NT2/D1 (cell line): ENCODE measurements at regions not wholly inside any gene's neighbourhood (a gene's known extent, or its start where the extent isn't known, plus 50 kb on each side); places are given as distances from the start of the nearest gene placed in this dataset.
"Not testable (repeated sequence)": the region's sequence is repeated elsewhere in the genome, so short reads cannot be mapped to it uniquely, and the experiment has no call there.

Source experiments
- DNase-seq: peaks from one replicate; pipeline ENCODE4 v3.0.0-alpha.2; 2011; ENCODE audit warnings: low read depth, low spot score
- H3K27me3 ChIP-seq: 2 replicates; pipeline ENCODE4 v1.6.0; 2011; ENCODE audit warnings: mild to moderate bottlenecking; ENCODE audit not compliant: insufficient read length, insufficient read depth
- H3K36me3 ChIP-seq: 2 replicates; pipeline ENCODE4 v1.6.1; 2011; ENCODE audit warnings: mild to moderate bottlenecking, low read length, mixed read lengths; ENCODE audit not compliant: insufficient read depth, insufficient read length
- H3K4me1 ChIP-seq: 2 replicates; pipeline ENCODE4 v1.5.1; 2011; ENCODE audit not compliant: insufficient read depth, insufficient read length
- H3K4me3 ChIP-seq: 2 replicates; pipeline ENCODE4 v1.5.1; 2011; ENCODE audit warnings: low read depth; ENCODE audit not compliant: insufficient read length
- H3K9ac ChIP-seq: 2 replicates; pipeline ENCODE4 v1.6.0; 2011; ENCODE audit warnings: low read depth; ENCODE audit not compliant: insufficient read length
- H3K9me3 ChIP-seq: 2 replicates; pipeline ENCODE4 v1.5.1; 2011; ENCODE audit warnings: mild to moderate bottlenecking, low read length; ENCODE audit not compliant: insufficient read depth
- SUZ12 ChIP-seq: IDR thresholded peaks from 2 replicates; pipeline ENCODE4 v1.6.1; 2011; ENCODE audit not compliant: insufficient read length, insufficient read depth; ENCODE audit errors: extremely low read depth
- YY1 ChIP-seq: IDR thresholded peaks from 2 replicates; pipeline ENCODE4 v1.6.1; 2011; ENCODE audit not compliant: insufficient read length, insufficient read depth
- ZNF274 ChIP-seq: IDR thresholded peaks from 2 replicates; pipeline ENCODE4 v1.6.1; 2011; ENCODE audit warnings: mild to moderate bottlenecking, low read depth, low read length

DNA sequence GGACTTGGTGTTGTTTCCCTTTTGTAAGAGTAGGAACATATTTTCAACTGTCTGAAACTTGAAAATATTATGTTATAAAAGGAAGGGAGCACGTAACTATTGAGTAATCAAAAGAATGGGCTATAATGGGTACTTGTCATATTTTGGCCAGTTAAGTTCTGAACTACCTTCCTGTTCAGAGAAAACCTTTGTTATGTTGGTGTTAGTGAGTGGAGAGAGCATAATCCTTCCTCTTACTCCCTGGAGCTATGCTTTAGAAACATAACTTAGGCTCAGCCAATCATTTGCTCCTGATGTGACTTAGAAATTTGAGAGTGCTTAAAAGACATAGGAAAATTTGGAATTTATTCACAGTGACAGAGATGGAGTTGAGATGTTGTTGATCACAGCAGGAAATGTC, 482.5 kb upstream of the SPRY2 start:
- no peaks in the 10 kb centered on the region for H3K36me3 ChIP-seq
- TF ChIP-seq ZNF274, result no peak
- no peak for TF ChIP-seq SUZ12
- no peak for TF ChIP-seq YY1
- H3K4me1 ChIP-seq, result no peaks in the 10 kb centered on the region
- no peak overlapping the region for H3K9ac ChIP-seq
- H3K9me3 ChIP-seq, result no peaks in the 10 kb centered on the region
- no peaks in the 10 kb centered on the region for H3K27me3 ChIP-seq
- no peak for DNase-seq
- H3K4me3 ChIP-seq, result no peak overlapping the region

DNA sequence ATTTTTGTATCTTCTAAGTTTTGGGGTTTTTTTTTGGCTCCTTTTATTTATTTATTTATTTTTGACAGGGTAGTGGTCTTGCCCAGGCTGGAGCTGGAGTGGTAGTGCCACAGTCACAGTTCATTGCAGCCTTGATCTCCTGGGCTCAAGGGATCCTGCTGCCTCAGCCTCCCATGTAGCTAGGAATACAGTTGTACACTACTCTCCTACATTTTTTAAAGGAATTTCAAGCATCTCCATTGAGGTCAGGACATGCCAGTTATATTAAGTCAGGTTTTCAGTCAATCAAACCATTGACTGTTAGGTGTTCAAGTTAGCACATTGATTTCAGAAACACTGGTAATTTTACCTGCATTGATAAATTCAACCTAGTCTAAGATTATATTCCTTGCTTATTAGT, 480.5 kb upstream of the SPRY2 start:
- TF ChIP-seq ZNF274 (no peak), SUZ12 (no peak), YY1 (no peak)
- Histone ChIP-seq H3K27me3 (no peaks in the 10 kb centered on the region), H3K9ac (no peak overlapping the region), H3K4me1 (no peaks in the 10 kb centered on the region), H3K9me3 (no peaks in the 10 kb centered on the region; the same call in 1 of the 2 replicates), H3K36me3 (no peaks in the 10 kb centered on the region), H3K4me3 (no peak overlapping the region)
- no peak for DNase-seq

DNA sequence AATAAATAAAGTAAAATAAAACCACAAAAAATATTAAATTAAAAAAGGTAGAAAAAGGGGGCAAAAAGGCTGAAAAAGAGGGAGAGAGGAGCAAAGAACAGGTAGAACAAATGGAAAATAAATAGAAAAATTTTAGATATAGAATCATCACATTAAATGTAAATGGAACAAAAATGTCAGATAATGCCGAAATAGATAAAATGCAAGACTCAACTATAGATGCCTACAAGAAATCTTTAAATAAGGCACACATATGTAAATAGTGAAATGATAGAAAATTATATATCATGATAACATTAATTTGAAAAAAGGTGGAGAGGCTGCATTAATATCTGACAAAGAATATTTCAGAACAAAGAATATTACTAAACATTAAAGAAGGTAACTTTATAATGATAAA, 477.1 kb upstream of the SPRY2 start:
- no peaks in the 10 kb centered on the region for H3K27me3 ChIP-seq
- TF ChIP-seq YY1 (no peak), ZNF274 (no peak), SUZ12 (no peak)
- no peaks in the 10 kb centered on the region for H3K36me3 ChIP-seq
- H3K4me3 ChIP-seq, result no peak overlapping the region
- H3K9me3 ChIP-seq, result no peaks in the 10 kb centered on the region; the same call in 1 of the 2 replicates
- no peak for DNase-seq
- no peaks in the 10 kb centered on the region for H3K4me1 ChIP-seq
- no peak overlapping the region for H3K9ac ChIP-seq

DNA sequence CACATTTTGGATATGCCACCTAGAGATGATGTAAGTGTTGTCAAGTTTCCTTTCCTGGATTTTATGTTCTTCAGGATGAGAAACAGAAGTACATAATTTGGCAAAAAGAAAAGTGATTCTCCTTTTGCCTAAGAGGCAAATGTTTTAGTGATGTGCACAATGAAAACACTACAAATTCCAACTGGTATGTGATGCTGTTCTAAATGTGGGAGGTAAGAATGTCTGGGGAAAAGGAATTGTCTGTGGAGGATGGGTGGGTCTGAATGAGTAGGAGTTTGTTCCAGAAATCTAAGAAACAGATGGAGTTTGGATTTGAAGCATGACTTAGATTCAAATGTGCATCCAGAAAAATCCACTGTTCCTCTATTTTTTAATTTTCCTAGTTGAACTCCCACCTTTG, 473.6 kb upstream of the SPRY2 start:
- H3K9ac ChIP-seq, result no peak overlapping the region
- no peak for DNase-seq
- H3K36me3 ChIP-seq, result no peaks in the 10 kb centered on the region
- H3K4me3 ChIP-seq, result no peak overlapping the region
- H3K4me1 ChIP-seq, result no peaks in the 10 kb centered on the region
- H3K9me3 ChIP-seq, result no peaks in the 10 kb centered on the region; the same call in 1 of the 2 replicates
- no peaks in the 10 kb centered on the region for H3K27me3 ChIP-seq
- no peak for TF ChIP-seq YY1
- TF ChIP-seq ZNF274, result no peak
- TF ChIP-seq SUZ12, result no peak

DNA sequence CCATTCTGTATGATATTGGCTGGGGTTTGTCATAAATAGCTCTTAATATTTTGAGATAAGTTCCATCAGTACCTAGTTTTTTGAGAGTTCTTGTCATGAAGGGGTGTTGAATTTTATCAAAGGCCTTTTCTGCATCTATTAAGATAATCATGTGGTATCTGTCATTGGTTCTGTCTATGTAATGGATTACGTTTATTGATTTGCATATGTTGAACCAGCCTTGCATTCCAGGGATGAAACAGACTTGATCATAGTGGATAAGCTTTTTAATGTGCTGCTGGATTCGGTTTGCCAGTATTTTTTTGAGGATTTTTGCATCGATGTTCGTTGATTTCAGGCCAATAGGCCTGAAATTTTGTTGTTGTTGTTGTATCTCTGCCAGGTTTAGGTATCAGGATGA, 469.4 kb upstream of the SPRY2 start:
- not testable (repeated sequence) for DNase-seq, H3K4me1 ChIP-seq, H3K9me3 ChIP-seq, H3K4me3 ChIP-seq, H3K36me3 ChIP-seq, H3K9ac ChIP-seq, H3K27me3 ChIP-seq

DNA sequence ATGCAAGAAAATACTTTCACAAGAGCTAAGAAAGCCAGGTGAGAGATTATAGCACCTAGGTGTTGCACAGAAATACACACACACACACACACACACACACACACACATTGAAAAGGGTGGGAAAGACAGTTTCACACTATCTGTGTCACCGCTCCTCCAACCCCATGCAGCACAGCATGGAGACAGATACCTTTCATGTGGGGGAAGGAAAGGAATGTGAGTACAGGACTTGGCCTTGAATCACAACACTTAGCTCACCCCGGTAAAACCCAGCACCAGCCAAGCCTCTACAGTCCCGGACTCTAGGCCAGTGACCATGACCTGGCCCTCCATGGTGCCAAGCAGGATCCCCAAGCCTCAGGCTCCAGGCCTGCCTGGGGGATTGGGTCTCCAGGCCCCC, 462.0 kb upstream of the SPRY2 start:
- Histone ChIP-seq H3K4me1 (no peaks in the 10 kb centered on the region), H3K27me3 (no peaks in the 10 kb centered on the region), H3K9me3 (no peaks in the 10 kb centered on the region), H3K36me3 (no peaks in the 10 kb centered on the region), H3K9ac (no peak overlapping the region), H3K4me3 (no peak overlapping the region)
- DNase-seq, result no peak
- no peak for TF ChIP-seq ZNF274
- no peak for TF ChIP-seq SUZ12
- TF ChIP-seq YY1, result no peak

DNA sequence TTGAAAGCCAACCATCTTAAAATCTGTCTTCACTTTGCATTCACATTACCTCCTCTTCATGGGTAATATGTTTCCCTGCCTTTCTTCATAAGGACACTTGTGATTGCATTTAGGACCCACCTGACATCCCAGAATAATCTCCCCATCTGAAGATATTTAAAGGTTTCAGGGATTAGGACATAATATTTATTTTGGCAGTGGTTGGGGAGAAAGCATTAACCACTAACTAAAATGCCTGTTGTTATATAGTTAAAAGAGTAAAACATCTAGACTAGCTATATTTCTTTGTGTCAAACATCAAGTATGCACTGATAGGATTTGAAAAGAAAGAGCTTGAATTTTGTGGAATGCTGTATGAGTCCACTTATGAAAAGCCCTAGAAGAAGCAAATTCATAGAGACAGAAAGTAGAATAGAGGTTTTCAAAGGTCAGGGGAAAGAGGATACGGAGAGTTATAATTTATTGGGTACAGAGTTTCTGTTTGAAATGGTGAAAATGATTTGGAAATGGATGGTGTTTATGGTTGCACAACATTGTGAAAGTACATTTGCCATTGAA, 457.7 kb upstream of the SPRY2 start:
- Histone ChIP-seq H3K9ac (no peak overlapping the region), H3K4me3 (no peak overlapping the region), H3K9me3 (no peaks in the 10 kb centered on the region), H3K27me3 (no peaks in the 10 kb centered on the region), H3K4me1 (no peaks in the 10 kb centered on the region), H3K36me3 (no peaks in the 10 kb centered on the region)
- no peak for DNase-seq
- TF ChIP-seq YY1 (no peak), SUZ12 (no peak), ZNF274 (no peak)

DNA sequence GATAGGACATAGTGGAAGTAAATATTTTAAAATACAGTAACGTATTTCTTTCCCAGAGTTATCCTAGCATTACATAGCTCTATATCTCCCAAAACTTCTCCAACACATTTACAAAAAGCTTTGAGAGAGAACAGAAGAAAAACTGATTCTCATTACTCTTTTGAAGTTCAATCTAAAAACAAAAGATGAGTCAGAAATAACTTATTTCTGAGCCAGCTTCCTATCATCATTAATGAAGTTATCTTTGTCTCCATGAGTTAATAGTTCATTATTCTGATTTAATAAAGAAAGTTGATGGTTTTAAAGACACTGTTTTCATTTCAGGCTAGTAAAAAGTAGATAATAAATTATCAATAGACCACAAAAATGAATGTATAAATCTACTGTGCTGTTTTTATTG, 446.7 kb upstream of the SPRY2 start:
- no peaks in the 10 kb centered on the region for H3K36me3 ChIP-seq
- no peaks in the 10 kb centered on the region for H3K9me3 ChIP-seq
- H3K9ac ChIP-seq, result no peak overlapping the region
- no peak for DNase-seq
- TF ChIP-seq YY1 (no peak), ZNF274 (no peak), SUZ12 (no peak)
- H3K27me3 ChIP-seq, result no peaks in the 10 kb centered on the region
- H3K4me1 ChIP-seq, result no peaks in the 10 kb centered on the region
- H3K4me3 ChIP-seq, result no peak overlapping the region
